Smooth muscle cell (in vitro differentiated cells): ENCODE measurements at regions not wholly inside any gene's neighbourhood (a gene's known extent, or its start where the extent isn't known, plus 50 kb on each side); places are given as distances from the start of the nearest gene placed in this dataset.

Source experiments
- DNase-seq: peaks from one replicate; lab custom pipeline; 2025; ENCODE audit not compliant: unreplicated experiment; lab: John Stamatoyannopoulos, UW
- H2AFZ ChIP-seq: fragments of 200-600 bp; sonication (generic); 2 replicates; pipeline ENCODE4 v1.6.0; 2016; ENCODE audit warnings: antibody characterized with exemption, low read depth, mild to moderate bottlenecking
- H3F3A ChIP-seq: fragments of 200-600 bp; sonication (generic); 2 replicates; pipeline ENCODE4 v1.6.0; 2017; ENCODE audit warnings: antibody characterized with exemption, low read depth
- H3K27ac ChIP-seq: fragments of 200-600 bp; sonication (generic); 2 replicates; pipeline ENCODE4 v1.5.1; 2016; ENCODE audit warnings: low read depth, mild to moderate bottlenecking
- H3K27me3 ChIP-seq: fragments of 200-600 bp; sonication (generic); 2 replicates; pipeline ENCODE4 v1.6.1; 2016; ENCODE audit warnings: low read depth, mild to moderate bottlenecking
- H3K36me3 ChIP-seq: fragments of 200-600 bp; sonication (generic); 2 replicates; pipeline ENCODE4 v1.5.1; 2016; ENCODE audit warnings: low read depth
- H3K4me1 ChIP-seq: fragments of 200-600 bp; sonication (generic); 2 replicates; pipeline ENCODE4 v1.5.1; 2016; ENCODE audit warnings: low read depth
- H3K4me2 ChIP-seq: fragments of 200-600 bp; sonication (generic); 2 replicates; pipeline ENCODE4 v1.6.0; 2016; ENCODE audit warnings: mild to moderate bottlenecking
- H3K4me3 ChIP-seq: fragments of 200-600 bp; sonication (generic); 2 replicates; pipeline ENCODE4 v1.5.1; 2016; ENCODE audit warnings: mild to moderate bottlenecking
- H3K79me2 ChIP-seq: fragments of 200-600 bp; sonication (generic); 2 replicates; pipeline ENCODE4 v1.6.0; 2016; ENCODE audit warnings: low read depth, mild to moderate bottlenecking
- H3K9ac ChIP-seq: fragments of 200-600 bp; sonication (generic); 2 replicates; pipeline ENCODE4 v1.6.0; 2016; ENCODE audit warnings: low read depth
- H3K9me3 ChIP-seq: fragments of 200-600 bp; sonication (generic); replicated peaks from 2 replicates; pipeline ENCODE4 v1.5.1; 2016; ENCODE audit warnings: low read depth
- H4K20me1 ChIP-seq: fragments of 200-600 bp; sonication (generic); 2 replicates; pipeline ENCODE4 v1.6.0; 2016; ENCODE audit warnings: low read depth
- WGBS: methylation state at CpG from one replicate; pipeline ENCODE4 v1.1.7; 2016; ENCODE audit warnings: low lambda C conversion rate; 5-methylcytosine and 5-hydroxymethylcytosine counted together
- TF ChIP-seq, protein P1 (sequence below): fragments of 200-600 bp; sonication (generic); IDR thresholded peaks from 2 replicates; pipeline ENCODE4 v1.5.1; 2017; ENCODE audit warnings: borderline replicate concordance, mild to moderate bottlenecking, antibody characterized with exemption; ENCODE audit not compliant: insufficient read depth, poor library complexity, severe bottlenecking

DNA sequence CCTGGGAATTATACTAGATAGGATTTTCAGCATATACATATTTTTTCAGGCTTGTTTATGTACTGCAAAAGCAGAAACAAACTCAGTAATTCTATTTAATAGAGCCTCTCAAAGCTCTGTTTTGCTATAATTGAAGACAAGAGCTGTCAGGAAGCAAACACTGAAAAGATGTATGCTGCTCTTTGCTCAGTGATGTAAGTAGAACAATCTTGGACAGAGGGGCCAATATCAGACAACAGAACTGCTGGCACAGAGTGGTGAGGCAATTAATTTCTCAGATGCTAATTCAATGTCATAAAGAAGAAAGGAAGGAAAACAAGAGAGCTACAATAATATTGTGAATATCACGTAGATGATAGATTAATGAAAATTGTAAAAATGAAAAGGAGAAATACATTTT lies 663.3 kb upstream of the ADGRB3 start:
- Histone ChIP-seq H2AFZ (no peak overlapping the region), H3K9me3 (no peaks in the 10 kb centered on the region), H3F3A (no peaks in the 10 kb centered on the region), H3K4me1 (no peaks in the 10 kb centered on the region), H4K20me1 (no peaks in the 10 kb centered on the region), H3K27me3 (no peaks in the 10 kb centered on the region), H3K27ac (no peak overlapping the region), H3K4me2 (no peak overlapping the region), H3K9ac (no peak overlapping the region), H3K4me3 (no peak overlapping the region), H3K36me3 (no peaks in the 10 kb centered on the region), H3K79me2 (no peaks in the 10 kb centered on the region)
- no peak for DNase-seq
- TF ChIP-seq, protein P1, sequence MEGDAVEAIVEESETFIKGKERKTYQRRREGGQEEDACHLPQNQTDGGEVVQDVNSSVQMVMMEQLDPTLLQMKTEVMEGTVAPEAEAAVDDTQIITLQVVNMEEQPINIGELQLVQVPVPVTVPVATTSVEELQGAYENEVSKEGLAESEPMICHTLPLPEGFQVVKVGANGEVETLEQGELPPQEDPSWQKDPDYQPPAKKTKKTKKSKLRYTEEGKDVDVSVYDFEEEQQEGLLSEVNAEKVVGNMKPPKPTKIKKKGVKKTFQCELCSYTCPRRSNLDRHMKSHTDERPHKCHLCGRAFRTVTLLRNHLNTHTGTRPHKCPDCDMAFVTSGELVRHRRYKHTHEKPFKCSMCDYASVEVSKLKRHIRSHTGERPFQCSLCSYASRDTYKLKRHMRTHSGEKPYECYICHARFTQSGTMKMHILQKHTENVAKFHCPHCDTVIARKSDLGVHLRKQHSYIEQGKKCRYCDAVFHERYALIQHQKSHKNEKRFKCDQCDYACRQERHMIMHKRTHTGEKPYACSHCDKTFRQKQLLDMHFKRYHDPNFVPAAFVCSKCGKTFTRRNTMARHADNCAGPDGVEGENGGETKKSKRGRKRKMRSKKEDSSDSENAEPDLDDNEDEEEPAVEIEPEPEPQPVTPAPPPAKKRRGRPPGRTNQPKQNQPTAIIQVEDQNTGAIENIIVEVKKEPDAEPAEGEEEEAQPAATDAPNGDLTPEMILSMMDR = no peak
- 87% methylated on average over 1 of the region's 1 CpG for WGBS

DNA sequence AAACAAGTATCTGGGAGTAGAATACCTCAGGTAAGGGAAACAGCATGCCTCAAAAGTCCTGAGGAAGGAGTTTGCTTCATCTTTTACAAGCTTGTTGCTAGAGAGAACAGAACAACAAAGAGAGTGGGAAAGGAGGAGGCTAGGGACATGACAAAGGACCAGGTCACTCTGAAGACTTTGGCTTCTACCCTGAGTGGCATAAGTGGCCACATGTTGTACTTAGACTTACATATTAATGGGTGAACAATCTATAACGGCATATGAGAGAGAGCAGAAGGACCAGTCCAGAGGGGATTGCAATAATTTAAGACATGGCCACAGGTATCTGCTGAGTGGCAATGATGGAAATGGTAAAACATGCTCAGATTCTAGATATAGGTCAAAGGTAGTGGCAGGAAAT lies 668.3 kb upstream of the ADGRB3 start:
- no peaks in the 10 kb centered on the region for H3F3A ChIP-seq
- no peak for DNase-seq
- H3K9me3 ChIP-seq = no peaks in the 10 kb centered on the region
- H3K27ac ChIP-seq = no peak overlapping the region
- H4K20me1 ChIP-seq = no peaks in the 10 kb centered on the region
- TF ChIP-seq, protein P1 = no peak
- no peaks in the 10 kb centered on the region for H3K4me1 ChIP-seq
- no peak overlapping the region for H3K9ac ChIP-seq
- H3K36me3 ChIP-seq = no peaks in the 10 kb centered on the region
- WGBS = 96% methylated on average over 1 of the region's 1 CpG
- H3K4me2 ChIP-seq = no peak overlapping the region
- H3K4me3 ChIP-seq = no peak overlapping the region
- no peaks in the 10 kb centered on the region for H3K27me3 ChIP-seq
- H2AFZ ChIP-seq = no peak overlapping the region
- no peaks in the 10 kb centered on the region for H3K79me2 ChIP-seq

DNA sequence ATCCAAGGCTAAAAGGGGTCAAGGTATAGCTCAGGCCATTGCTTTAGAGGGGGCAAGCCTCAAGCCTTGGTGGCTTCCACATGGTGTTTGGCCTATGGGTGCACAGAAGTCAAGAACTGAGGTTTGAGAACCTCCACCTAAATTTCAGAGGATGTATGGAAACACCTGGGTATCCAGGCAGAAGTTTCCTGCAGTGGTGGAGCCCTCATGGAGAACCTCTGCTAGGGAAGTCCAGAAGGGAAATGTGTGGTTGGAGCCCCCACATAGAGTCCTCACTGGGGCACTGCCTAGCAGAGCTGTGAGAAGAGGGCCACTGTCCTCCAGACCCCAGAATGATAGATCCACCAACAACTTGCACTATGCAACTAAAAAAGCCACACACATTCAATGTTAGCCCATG lies 678.7 kb upstream of the ADGRB3 start:
- no peaks in the 10 kb centered on the region for H3K9me3 ChIP-seq
- H2AFZ ChIP-seq = no peak overlapping the region
- no peaks in the 10 kb centered on the region for H3K27me3 ChIP-seq

DNA sequence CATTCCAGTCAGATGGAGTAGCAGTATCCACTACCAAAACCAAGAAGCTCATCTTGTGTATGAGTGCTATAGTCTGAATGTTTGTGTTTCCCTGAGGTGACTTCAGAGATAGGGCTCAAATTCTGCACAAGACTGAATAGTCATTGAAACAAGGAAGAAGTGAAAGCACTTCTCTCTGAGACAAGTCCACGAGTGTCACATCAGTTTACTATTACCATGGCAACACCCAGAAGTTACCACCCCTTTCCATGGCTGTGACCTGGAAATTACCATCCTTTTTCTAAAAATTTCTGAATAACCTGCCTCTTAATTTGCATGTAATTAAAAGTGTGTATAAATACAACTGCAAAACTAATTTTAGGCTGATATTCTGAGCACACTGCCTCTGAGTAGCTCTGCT lies 682.1 kb upstream of the ADGRB3 start:
- Histone ChIP-seq H3K4me3 (no peak overlapping the region), H3F3A (no peaks in the 10 kb centered on the region), H3K9me3 (no peaks in the 10 kb centered on the region), H3K4me1 (no peaks in the 10 kb centered on the region), H3K36me3 (no peaks in the 10 kb centered on the region), H3K27ac (no peak overlapping the region), H3K4me2 (no peak overlapping the region), H3K9ac (no peak overlapping the region), H4K20me1 (no peaks in the 10 kb centered on the region), H3K27me3 (no peaks in the 10 kb centered on the region), H2AFZ (no peak overlapping the region), H3K79me2 (no peaks in the 10 kb centered on the region)
- DNase-seq = no peak
- TF ChIP-seq, protein P1 = no peak
- 70% methylated on average over 1 of the region's 1 CpG for WGBS

More for the DNA sequence above, 678.7 kb upstream of the ADGRB3 start:
- no peaks in the 10 kb centered on the region for H3K79me2 ChIP-seq
- no peak for DNase-seq
- no peak overlapping the region for H3K4me2 ChIP-seq
- no peak overlapping the region for H3K27ac ChIP-seq
- H3K36me3 ChIP-seq = no peaks in the 10 kb centered on the region
- H4K20me1 ChIP-seq = no peaks in the 10 kb centered on the region
- no peak overlapping the region for H3K9ac ChIP-seq
- no peaks in the 10 kb centered on the region for H3K4me1 ChIP-seq
- H3K4me3 ChIP-seq = no peak overlapping the region
- TF ChIP-seq, protein P1 = no peak
- H3F3A ChIP-seq = no peaks in the 10 kb centered on the region
